CMK (cell line): ENCODE measurements at regions not wholly inside any gene's neighbourhood (a gene's known extent, or its start where the extent isn't known, plus 50 kb on each side); places are given as distances from the start of the nearest gene placed in this dataset.
"Not testable (repeated sequence)": the region's sequence is repeated elsewhere in the genome, so short reads cannot be mapped to it uniquely, and the experiment has no call there.

Experiments used
- DNase-seq: peaks from one replicate; pipeline ENCODE4 v3.0.0-alpha.2; 2010; ENCODE audit warnings: low read depth

DNA sequence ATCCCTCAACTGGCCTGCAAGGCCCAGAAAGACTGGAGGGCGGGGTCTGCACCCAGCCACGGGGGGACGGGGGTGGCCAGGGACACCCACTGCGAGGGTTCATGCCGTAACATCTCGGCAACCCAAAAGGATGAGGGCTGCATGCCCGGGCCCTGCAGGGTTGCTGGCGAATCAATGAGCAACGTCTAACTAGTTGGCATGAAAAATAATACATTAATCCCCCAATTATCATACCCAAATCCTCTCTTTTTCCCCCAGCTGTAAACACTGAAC, 232.2 kb downstream of the TUBA3C start:
- no peak for DNase-seq

DNA sequence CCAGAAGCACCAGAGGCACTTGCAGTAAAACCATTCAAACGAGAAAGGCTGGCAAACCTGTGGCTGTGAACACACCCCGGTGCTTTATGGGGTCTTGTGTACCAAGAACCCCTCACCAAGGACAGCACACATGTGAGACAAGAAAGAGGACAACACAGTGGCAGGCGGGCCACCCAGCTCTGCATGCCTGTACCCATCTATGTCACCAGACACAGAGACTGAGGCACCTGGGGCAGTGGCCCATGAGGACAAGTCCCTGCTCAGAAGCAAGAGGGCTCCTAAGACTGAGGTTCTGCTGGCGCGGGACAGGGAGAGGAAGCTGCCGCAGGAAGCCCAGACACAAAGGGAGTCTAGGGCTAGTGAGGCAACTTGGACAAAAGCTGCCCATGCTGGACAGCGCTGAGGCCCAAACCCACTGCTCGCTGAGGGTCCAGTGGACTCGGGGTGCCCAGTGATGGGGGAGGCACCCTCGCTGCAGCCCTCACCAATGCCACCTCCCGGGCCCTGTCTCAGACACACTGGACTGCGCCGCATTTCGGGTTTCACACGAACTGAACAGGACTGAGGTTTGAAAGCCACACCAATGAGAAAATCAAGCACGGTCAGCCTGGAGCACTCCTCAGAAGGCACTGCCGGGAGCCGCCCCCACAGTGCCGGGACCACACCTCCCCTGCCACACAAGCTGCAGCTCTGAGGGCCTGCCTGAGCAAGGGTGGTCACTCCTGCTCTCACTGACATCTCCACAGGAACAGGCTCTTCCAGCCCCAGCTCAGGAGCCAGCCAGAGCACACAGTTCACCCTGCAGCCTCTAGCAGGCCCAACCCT, 232.7 kb downstream of the TUBA3C start:
- no peak for DNase-seq

DNA sequence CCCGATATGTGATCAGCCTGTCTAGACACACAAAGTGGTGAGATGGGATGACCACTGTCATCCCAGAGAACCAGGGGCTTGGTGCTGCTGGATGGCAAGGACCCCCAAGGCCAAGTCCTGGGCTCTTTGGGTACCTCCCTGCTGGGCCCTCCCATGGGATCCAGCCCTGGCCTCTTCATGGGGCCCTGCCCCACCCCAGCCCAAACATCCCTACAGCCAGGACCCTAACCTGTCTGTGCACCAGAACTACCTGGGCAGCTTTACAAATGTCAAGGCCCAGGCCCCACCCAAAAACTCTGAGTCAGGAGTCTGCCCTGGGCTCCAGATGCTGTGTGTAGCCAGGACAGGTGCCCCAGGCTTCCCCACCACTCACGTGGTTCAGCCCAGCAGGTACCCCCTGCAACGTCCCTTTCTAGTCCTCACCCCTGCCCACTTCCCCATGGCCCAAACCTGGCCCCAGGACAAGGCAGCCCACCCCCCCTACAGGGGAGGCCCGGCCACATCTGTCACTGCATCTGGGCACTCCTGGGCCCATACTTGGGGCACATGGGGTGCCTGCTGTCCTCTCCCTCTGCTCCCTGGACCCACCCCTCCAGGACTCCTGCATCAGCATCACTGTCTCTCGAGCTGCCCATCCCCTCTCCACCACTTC, 233.5 kb downstream of the TUBA3C start:
- no peak for DNase-seq

DNA sequence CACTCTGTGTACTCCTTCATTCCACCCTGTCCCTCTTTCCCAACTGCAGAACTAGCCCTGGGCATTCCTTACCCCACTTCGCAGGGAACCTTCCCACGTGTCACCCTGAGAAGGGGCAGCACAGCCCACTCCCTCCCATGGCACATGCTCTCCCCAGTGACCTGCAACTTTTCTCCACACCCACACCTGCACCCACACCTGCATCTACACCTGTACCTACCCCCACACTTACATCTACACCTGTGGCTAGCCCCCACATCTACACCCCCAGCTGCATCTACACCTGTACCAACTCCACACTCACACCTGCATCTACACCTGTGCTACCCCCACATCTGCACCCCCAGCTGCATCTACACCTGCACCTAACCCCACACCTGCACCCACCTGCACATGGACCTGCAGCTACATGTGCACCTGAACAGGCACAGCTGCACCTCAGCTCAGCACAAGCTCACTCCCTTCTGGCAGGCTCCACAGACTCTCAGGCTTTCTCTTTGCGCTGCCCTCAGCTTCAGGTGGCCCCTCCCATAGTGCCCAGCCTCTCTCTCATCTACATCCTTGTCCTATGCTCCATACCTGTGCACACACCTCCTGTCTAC, 234.1 kb downstream of the TUBA3C start:
- no peak for DNase-seq

DNA sequence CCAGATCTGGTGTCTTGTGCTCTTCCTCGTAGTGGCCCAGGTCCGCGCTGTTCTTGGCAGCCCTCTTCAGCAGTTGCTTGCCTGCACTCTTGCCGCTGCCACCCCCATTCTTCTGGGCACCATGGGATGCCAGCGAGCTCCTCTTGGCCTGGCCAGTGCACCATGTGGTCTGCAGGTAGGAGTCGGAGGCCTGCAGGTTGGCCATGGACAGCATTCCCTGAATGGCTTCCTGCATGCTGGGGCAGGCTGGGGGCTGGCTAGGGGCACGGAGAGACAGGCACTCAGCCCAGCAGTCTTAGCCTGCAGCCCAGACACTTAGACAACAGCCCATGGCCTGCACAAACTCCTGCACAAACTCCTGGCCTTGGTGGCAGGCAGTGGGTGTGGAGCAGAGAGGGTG, 234.9 kb downstream of the TUBA3C start:
- no peak for DNase-seq

DNA sequence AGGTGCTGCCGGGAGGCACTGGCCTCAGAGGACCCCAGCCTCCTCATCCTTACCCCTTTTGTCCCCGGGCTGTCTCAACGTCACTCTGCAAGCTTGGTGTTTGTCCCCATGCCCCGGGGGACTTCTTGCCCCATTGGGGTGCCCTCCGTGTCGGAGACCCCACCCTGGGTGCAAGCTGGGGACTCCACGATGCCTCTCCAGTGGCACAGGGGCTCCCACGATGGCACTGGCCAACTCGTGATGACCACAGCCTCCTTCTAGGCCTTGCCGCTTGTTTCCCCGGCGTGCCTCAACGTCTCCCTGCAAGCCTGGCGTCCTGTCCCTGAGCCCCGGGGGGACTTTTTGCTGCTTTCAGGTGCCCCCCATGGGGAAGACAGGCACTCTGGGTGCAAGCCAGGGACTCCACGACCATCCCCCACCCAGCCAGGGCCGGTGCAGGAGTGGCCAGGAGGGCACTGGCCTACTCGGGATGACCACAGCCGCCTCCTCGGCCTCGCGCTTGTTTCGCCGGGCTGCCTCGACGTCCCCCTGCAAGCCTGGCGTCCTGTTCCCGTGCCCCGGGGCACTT, 237.0 kb downstream of the TUBA3C start:
- DNase-seq: no peak

DNA sequence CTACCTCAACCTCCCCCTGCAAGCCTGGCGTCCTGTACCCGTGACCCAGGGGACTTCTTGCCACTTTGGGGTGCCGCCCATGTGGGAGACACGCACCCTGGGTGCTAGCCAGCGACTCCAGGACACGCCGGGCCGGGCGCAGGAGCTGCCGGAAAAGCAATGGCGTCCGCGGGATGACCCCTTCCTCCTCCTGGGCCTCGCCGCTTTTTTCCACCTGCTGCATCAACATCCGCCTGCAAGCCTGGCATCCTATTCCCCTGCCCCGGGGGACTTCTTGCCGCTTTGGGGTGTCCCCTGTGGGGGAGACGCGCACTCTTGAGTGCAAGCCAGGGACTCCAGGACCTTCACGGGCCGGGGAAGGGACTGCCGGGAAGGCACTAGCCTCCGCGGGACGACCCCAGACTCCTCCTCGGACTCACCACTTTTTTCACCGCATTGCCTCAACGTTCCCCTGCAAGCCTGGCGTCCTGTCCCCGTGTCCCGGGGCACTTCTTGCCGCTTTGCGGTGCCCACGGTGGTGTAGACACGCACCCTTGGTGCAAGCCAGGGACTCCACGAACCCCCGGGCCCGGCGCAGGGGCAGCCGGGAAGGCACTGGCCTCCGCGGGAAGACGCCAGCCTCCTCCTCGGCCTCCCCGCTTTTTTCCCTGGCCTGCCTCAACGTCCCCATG, 237.8 kb downstream of the TUBA3C start:
- DNase-seq: no peak

DNA sequence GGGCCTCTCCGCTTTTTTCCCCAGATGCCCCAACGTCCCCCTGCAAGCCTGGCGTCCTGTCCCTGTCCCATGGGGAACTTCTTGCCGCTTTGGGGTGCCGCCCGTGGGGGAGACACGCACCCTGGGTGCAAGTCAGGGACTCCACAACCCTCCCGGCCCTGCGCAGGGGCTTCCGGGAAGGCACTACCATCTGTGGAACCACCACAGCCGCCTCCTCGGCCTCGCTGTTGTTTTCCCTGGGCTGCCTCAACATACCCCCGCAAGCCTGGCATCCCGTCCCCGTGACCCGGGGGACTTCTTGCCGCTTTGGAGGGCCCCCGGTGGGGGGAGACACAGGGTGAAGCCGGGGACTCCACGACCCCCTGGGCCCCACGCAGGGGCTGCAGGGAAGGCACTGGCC, 238.4 kb downstream of the TUBA3C start:
- DNase-seq: no peak

DNA sequence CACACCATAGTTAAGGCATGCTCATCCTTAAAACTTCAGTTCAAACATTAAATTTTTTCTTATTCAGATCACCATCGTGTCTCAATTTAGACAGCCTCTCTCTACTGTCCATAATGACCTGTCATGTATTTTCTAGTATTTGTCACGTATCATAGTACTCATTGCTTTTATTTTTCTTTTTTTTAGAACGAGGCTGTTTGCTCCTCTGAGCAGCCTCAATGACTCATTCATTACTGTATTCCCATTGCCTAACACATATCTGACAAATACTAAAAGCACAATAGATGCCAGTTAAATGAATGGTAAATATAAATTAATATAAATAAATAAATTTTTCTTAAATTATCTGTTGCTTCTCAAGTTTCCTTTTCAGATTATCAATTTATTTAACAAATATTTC, 245.5 kb downstream of the TUBA3C start:
- DNase-seq: no peak

DNA sequence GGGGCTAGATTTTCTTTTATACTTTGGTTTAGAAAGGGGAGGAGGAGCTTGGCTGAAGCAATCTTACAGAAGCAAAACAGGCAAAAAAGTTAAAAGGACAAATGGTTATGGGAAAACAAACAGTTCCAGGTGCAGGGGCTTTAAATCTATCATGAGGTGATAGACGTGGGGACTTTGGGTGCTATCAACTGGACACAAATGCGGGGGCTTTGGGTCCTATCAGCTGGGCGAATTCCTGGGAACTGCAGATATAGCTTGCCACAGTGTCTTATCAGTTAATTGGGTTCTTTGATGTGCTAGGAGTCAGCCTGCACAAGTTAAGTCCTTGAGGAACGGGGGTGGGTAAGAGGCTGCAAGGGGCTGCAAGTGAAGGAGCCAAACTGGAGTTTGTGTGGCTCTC, 260.6 kb downstream of the TUBA3C start:
- DNase-seq: peak; percentile 34

DNA sequence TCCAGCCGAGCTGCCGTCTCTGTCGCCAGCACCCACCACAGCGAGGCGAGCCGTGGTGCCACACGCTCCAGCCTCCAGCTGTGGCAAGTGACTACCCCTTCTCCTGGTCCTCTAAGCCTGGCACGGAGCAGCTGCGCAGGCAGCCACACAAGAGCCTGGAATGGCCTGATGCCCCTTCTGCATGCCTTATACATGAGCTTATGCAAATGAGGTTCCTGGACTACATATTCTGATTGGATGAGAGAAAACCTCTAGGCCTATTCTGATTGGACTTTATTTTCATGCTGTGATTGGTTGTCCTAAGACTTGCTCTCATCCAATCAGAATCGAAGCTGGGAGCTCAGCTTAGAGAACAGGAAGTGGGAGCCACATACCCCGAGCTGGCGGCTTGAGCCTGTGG, 276.5 kb downstream of the TUBA3C start:
- not testable (repeated sequence) for DNase-seq

DNA sequence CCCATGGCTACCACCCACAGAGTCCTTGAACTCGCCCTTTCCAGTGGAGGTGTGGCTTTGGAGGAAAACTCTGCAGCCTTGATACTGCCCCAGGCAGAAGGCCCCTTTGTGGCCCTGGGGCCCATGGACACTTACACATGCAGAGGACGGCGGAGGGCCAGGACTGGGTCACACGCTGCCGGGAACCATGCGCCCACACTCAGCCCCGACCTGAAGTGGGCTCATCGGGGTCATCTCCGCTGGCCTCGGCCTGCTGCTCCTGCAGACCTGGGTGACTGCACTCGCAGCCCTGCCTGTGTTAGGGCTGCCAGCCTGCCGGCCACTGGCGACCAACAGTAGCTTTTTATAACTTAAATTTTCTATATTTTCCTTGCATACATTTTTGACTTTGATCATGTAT, 286.2 kb downstream of the TUBA3C start:
- not testable (repeated sequence) for DNase-seq

DNA sequence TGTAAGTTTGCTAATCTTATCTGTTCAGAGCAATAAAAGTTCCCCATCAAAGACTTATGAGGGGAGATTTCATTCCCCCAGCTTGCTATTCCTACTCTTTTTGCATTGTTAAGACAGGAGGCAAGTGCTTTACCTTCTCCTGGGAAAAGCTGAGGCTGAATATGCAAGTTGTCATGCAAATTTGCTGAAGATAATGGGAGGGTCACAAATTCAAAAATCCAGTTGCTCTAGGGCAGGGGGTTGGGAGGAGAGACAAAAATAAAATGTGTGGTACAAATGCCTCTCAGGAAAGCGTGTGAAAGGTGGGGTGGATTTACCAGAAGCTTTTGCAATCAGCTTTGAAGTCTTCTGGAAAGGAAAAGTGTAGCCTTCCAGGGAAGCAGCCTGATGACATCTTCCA, 290.4 kb downstream of the TUBA3C start:
- not testable (repeated sequence) for DNase-seq

DNA sequence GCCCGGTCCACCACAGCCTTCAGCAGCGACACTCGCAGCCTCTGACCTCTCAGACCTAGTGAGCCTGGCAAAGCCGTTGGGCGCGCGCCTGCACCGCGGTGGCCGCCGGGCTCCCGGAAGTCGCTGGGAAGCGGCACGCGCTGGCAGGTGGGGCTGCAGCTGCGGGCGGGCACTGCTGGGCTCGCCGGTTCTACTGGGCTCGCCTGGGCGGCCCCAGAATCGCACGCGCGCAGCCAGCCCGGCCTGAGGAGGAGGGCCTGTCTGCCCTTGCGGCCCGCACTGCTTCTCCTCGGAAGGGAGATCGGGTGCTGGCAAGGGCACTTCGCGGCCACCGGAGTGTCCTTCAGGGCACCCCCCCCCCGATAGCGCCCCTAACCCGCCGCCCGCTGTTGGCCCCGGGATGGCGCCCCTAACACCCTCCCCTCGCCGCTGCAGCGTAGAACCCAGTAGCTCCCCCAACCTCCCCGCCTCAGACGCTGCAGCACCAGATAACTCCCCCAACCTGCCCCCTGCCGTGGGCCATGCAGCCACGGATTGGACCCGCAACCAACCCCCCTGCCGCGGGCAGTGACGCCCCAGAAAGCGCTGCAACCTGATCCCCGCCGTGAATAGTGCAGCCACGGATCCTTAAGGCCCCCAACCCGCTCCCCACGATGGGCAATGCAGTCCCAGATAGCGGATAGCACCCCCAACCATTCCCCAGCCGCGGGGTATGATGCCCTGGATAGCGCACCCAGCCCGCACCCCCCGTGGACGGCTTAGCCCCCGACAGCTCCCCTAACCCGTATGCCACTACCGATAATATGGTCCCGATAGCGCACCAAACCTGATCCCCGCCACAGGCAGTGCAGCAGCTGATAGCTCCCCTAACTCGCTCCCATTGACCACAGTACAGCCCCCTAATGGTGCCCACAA, 306.5 kb downstream of the TUBA3C start:
- DNase-seq: not testable (repeated sequence)

DNA sequence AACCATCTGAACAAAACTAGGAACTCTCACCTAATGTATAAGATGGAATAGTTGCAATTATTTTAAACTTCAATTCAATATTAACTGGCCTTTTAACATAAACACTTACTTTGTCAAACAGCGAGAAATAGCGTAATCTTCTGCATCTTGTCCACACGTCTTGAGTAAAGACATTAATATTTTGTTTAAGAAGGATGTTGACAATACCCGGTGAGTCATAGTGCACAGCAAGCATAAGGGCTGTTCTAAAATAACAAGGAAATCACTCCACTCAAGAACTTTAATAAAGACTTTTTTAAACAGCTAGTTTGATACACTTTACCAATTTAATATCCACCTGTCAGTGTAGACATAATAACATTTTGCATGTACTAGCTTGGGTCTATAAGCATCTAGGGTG, 311.1 kb downstream of the TUBA3C start:
- not testable (repeated sequence) for DNase-seq

DNA sequence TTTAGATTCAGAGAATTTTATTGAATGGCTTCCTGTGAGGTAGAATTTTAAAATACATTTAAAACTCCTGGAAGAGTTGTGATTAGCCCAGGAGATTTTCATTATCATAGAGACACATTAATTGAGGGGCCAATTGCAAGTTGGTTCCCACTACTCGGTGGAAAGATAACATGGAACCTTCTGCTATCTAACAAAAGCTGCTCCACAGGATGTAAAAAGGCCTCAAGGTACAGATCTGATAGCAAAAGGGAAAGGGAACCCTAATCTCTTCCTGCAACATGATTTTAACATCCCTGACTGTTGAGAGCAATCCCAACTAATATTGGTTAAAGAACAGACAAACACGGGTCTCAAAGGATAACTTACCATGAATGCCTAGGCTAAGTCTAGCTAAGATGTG, 312.3 kb downstream of the TUBA3C start:
- DNase-seq: peak; percentile 56

DNA sequence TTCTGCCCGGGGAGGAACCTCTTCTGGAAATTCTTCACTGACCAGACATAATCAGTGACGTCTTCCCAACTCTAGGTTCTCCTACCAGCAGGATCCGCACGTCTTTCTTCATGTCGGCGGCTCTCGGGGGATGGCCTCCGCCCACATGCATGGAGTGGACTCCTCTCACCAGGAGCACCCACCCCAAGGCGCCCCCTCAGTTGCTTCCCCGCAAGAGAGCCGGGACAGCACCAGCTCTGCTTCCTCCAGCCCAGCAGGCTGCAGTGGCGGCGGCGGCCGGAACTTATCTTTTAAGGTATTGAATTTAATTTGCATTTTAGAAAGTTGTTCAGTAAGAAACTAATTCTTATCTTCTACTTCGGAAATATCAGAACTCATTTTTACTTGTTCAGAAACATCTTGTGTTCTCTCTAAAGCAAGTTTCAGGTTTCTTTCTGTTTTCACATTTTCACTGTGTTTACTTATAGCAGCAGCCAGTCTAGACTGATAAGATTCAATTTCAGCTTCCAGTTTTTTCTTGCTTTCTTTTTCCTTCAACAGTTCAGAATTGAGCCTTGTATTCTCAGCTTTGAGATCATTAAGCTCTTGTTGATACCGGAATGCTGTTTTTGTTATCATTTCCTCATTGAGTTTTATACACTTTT, 343.5 kb downstream of the TUBA3C start:
- not testable (repeated sequence) for DNase-seq

DNA sequence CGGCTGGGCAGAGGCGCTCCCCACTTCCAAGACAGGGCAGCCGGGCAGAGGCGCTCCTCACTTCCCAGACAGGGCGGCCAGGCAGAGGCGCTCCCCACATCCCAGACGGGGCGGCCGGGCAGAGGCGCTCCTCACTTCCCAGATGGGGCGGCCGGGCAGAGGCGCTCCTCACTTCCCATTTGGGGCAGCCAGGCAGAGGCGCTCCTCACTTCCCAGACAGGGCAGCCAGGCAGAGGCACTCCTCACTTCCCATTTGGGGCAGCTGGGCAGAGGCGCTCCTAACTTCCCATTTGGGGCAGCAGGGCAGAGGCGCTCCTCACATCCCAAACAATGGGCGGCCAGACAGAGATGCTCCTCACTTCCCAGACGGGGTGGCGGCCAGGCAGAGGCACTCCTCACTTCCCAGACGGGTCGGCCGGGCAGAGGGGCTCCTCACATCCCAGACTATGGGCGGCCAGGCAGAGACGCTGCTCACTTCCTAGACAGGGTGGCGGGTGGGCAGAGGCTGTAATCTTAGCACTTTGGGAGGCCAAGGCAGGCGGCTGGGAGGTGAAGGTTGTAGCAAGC, 344.4 kb downstream of the TUBA3C start:
- DNase-seq: not testable (repeated sequence)

DNA sequence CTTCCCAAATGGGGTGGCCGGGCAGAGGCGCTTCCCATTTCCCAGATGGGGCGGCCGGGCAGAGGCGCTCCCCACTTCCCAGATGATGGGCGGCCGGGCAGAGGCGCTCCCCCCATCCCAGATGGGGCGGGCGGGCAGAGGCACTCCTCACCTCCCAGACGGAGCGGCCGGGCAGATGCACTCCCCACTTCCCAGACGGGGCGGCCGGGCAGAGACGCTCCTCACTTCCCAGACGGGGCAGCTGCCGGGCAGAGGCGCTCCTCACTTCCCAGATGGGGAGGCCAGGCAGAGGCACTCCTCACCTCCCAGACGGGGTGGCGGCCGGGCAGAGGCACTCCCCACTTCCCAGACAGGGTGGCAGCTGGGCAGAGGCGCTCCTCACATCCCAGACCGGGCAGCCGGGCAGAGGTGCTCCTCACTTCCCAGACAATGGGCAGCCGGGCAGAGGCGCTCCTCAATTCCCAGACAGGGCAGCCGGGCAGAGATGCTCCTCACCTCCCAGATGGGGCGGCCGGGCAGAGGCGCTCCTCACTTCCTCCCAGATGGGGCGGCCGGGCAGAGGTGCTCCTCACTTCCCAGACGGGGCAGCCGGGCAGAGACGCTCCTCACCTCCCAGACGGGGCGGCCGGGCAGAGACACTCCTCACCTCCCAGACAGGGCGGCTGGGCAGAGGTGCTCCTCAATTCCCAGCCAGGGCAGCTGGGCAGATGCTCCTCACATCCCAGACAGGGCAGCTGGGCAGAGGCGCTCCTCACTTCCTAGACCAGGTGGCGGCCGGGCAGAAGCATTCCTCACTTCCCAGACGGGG, 345.0 kb downstream of the TUBA3C start:
- not testable (repeated sequence) for DNase-seq

DNA sequence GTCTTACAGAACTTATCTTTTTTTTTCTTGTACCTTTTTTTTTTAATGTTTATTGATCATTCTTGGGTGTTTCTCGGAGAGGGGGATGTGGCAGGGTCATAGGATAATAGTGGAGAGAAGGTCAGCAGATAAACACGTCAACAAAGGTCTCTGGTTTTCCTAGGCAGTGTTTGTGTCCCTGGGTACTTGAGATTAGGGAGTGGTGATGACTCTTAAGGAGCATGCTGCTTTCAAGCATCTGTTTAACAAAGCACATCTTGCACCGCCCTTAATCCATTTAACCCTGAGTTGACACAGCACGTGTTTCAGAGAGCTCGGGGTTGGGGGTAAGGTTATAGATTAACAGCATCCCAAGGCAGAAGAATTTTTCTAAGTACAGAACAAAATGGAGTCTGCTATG, 345.9 kb downstream of the TUBA3C start:
- not testable (repeated sequence) for DNase-seq
